Transverse colon (tissue), 4 donors: ENCODE measurements at regions not wholly inside any gene's neighbourhood (a gene's known extent, or its start where the extent isn't known, plus 50 kb on each side); places are given as distances from the start of the nearest gene placed in this dataset.

Experiments used
- DNase-seq: peaks from one replicate; pipeline ENCODE4 v3.0.0-alpha.2; 2019
- H3K27ac ChIP-seq, 4 donors: fragments of 200-600 bp; sonication (generic); 2 replicates each; pipeline ENCODE4 v1.5.1; 2016 to 2018; ENCODE audit warnings: inconsistent platforms in 4 of 4
- H3K27me3 ChIP-seq: fragments of 200-600 bp; sonication (generic); 2 replicates; pipeline ENCODE4 v1.5.1; 2017; ENCODE audit warnings: inconsistent platforms
- H3K36me3 ChIP-seq, 4 donors: fragments of 200-600 bp; sonication (generic); 2 replicates each; pipeline ENCODE4 v1.5.1; 2017 to 2019; ENCODE audit warnings: inconsistent platforms in 4 of 4
- H3K4me1 ChIP-seq, 4 donors: fragments of 200-600 bp; sonication (generic); 2 replicates each; pipeline ENCODE4 v1.5.1; 2017 to 2020; ENCODE audit warnings: inconsistent platforms in 4 of 4
- H3K4me3 ChIP-seq, 4 donors: fragments of 200-600 bp; sonication (generic); 1 replicate in 1 of 4; 2 replicates in 3 of 4; pipeline versions ENCODE4 v1.5.1 to v1.6.1; 2017 to 2019; ENCODE audit warnings: inconsistent platforms in 4 of 4
- H3K9me3 ChIP-seq, 2 donors: fragments of 200-600 bp; sonication (generic); 2 replicates each; pipeline ENCODE4 v1.5.1; 2017 to 2019; ENCODE audit warnings: inconsistent platforms in 2 of 2
- CTCF ChIP-seq, 5 experiments: fragments of 200-600 bp in 3 of 5; fragments of 450-650 bp in 2 of 5; sonication (generic) in 3 of 5; IDR thresholded peaks; 1 replicate in 2 of 5; 2 replicates in 3 of 5; pipeline ENCODE4 v1.5.1; 2016 to 2017; ENCODE audit warnings: antibody characterized with exemption in 5 of 5, inconsistent platforms in 3 of 5, mild to moderate bottlenecking in 2 of 5, moderate library complexity in 1 of 5
- EP300 ChIP-seq: sonication (generic); formaldehyde crosslinking; IDR thresholded peaks from one replicate; pipeline ENCODE4 v1.6.1; 2017; ENCODE audit warnings: antibody characterized with exemption, low read depth
- POLR2A ChIP-seq: fragments of 450-650 bp; IDR thresholded peaks from one replicate; pipeline ENCODE4 v1.6.1; 2016; ENCODE audit warnings: antibody characterized with exemption, mild to moderate bottlenecking, moderate library complexity
- POLR2AphosphoS5 ChIP-seq, 3 donors: sonication (generic); formaldehyde crosslinking; IDR thresholded peaks; one replicate each; pipeline ENCODE4 v1.6.1; 2016; ENCODE audit warnings: antibody characterized with exemption in 3 of 3
- WGBS, 2 donors: methylation state at CpG; one replicate each; pipeline ENCODE4 v1.1.5; 2018; ENCODE audit warnings: low coverage in 1 of 2; 5-methylcytosine and 5-hydroxymethylcytosine counted together
- in situ Hi-C, 4 donors: fragments of 200-750 bp; cut with MboI; loops; one replicate each; pipeline versions ENCODE4 v1.15.0 to v1.15.1; 2017; ENCODE audit warnings: low sequenced_read_pairs in 3 of 4, low pct_ligation_motif_present in 1 of 4, low pct_unique_long_range_greater_than_20kb in 1 of 4
- intact Hi-C: fragments of 100-400 bp; cut with DNase I; formaldehyde crosslinking; loops from one replicate; pipeline ENCODE4 v1.15.1; 2023; ENCODE audit warnings: low total_unique reads

GRCh38 chr6:166757232-166758135 is 130.4 kb upstream of the RPS6KA2 start:
- intact Hi-C loops = no loop called here
- Histone ChIP-seq H3K27me3 (peaks cover 32% of the 10 kb centered on the region), H3K4me3 (no peak overlapping the region)

GRCh38 chr6:166754218-166755030 is 127.4 kb upstream of the RPS6KA2 start:
- H3K4me1 ChIP-seq = peaks cover 0 to 6% (median 0%) of the 10 kb centered on the region in 4 donors
- TF ChIP-seq CTCF (IDR thresholded peaks at IDR 0.05) = no peak
- TF ChIP-seq POLR2A = no peak
- no peak for TF ChIP-seq EP300
- TF ChIP-seq POLR2AphosphoS5 (IDR thresholded peaks at IDR 0.05) = no peak
- intact Hi-C loops = no loop called here
- in situ Hi-C loops = loop anchor here in 2 of 4 donors (25.0 kb wide), 1 partner anchor 383 kb away; no protein-coding TSS in a partner anchor
- H3K27ac ChIP-seq = no peak overlapping the region
- no peaks in the 10 kb centered on the region for H3K36me3 ChIP-seq
- no peaks in the 10 kb centered on the region for H3K9me3 ChIP-seq
- no peak for DNase-seq
- no peak overlapping the region for H3K4me3 ChIP-seq
- 94% methylated on average over 13 of the region's 13 CpGs; no CpG with 5 or more reads in 1 of the 2 donors for WGBS, 2 donors
- peaks cover 32% of the 10 kb centered on the region for H3K27me3 ChIP-seq

More at GRCh38 chr6:166757232-166758135, 130.4 kb upstream of the RPS6KA2 start:
- no peak for DNase-seq
- H3K27ac ChIP-seq = peak overlapping the region in 1 of 4 donors; percentile 5
- H3K9me3 ChIP-seq = no peaks in the 10 kb centered on the region
- in situ Hi-C loops = loop anchor here in 2 of 4 donors (25.0 kb wide), 1 partner anchor 380 kb away; no protein-coding TSS in a partner anchor
- H3K4me1 ChIP-seq = peaks cover 0 to 6% (median 0%) of the 10 kb centered on the region in 4 donors
- TF ChIP-seq POLR2AphosphoS5 (IDR thresholded peaks at IDR 0.05) (no peak), EP300 (no peak), POLR2A (no peak), CTCF (IDR thresholded peaks at IDR 0.05) (no peak)
- no peaks in the 10 kb centered on the region for H3K36me3 ChIP-seq
- WGBS, 2 donors = 16% methylated on average over 24 of the region's 24 CpGs; no CpG with 5 or more reads in 1 of the 2 donors

- intact Hi-C loops (no loop called here), in situ Hi-C loops (loop anchor here in 2 of 4 donors (25.0 kb wide), 1 partner anchor 384 kb away; no protein-coding TSS in a partner anchor)
- DNase-seq = no peak
- Histone ChIP-seq H3K27ac (no peak overlapping the region), H3K9me3 (no peaks in the 10 kb centered on the region), H3K27me3 (peaks cover 22% of the 10 kb centered on the region), H3K4me1 (peaks cover 0 to 6% (median 0%) of the 10 kb centered on the region in 4 donors), H3K4me3 (no peak overlapping the region), H3K36me3 (no peaks in the 10 kb centered on the region)
- TF ChIP-seq POLR2AphosphoS5 (IDR thresholded peaks at IDR 0.05) (no peak), POLR2A (no peak), EP300 (no peak), CTCF (IDR thresholded peaks at IDR 0.05) (no peak)
- 60 to 75% methylated on average over 4 to 6 of the region's 6 CpGs for WGBS, 2 donors
These were observed 126.1 kb upstream of the RPS6KA2 start for GRCh38 chr6:166752928-166753721.
